Ishikawa (cell line): ENCODE measurements at regions not wholly inside any gene's neighbourhood (a gene's known extent, or its start where the extent isn't known, plus 50 kb on each side); places are given as distances from the start of the nearest gene placed in this dataset.
A peak's percentile ranks its signal among the peaks of the same experiment; 100 is the strongest.

Experiments used
- CEBPB ChIP-seq: IDR thresholded peaks from 2 replicates; pipeline ENCODE4 v1.6.1; 2012
- CREB1 ChIP-seq: IDR thresholded peaks from 2 replicates; pipeline ENCODE4 v1.6.1; 2012; ENCODE audit warnings: low read depth
- EGR1 ChIP-seq: IDR thresholded peaks from 2 replicates; pipeline ENCODE4 v1.6.1; 2012
- EP300 ChIP-seq: IDR thresholded peaks from 2 replicates; pipeline ENCODE4 v1.6.1; 2012; ENCODE audit warnings: borderline replicate concordance
- FOXM1 ChIP-seq: IDR thresholded peaks from 2 replicates; pipeline ENCODE4 v1.6.1; 2012; ENCODE audit warnings: low read depth, borderline replicate concordance
- RAD21 ChIP-seq: IDR thresholded peaks from 2 replicates; pipeline ENCODE4 v1.6.1; 2012; ENCODE audit warnings: low read depth
- TAF1 ChIP-seq: IDR thresholded peaks from 2 replicates; pipeline ENCODE4 v1.6.1; 2012; ENCODE audit warnings: low read depth, mild to moderate bottlenecking
- TCF12 ChIP-seq: IDR thresholded peaks from 2 replicates; pipeline ENCODE4 v1.6.1; 2012; ENCODE audit warnings: low read depth
- YY1 ChIP-seq: IDR thresholded peaks from 2 replicates; pipeline ENCODE4 v1.6.1; 2012; ENCODE audit warnings: low read depth
- ZBTB7A ChIP-seq: IDR thresholded peaks from 2 replicates; pipeline ENCODE4 v1.6.1; 2012; ENCODE audit warnings: low read depth
- TF ChIP-seq, protein P1 (sequence below): IDR thresholded peaks from 2 replicates; pipeline ENCODE4 v1.6.1; 2012
- TF ChIP-seq, protein P2 (sequence below): IDR thresholded peaks from 2 replicates; pipeline ENCODE4 v1.6.1; 2012; ENCODE audit warnings: low read depth, mild to moderate bottlenecking
- TF ChIP-seq, protein P3 (sequence below): IDR thresholded peaks from 2 replicates; pipeline ENCODE4 v1.6.1; 2012

DNA sequence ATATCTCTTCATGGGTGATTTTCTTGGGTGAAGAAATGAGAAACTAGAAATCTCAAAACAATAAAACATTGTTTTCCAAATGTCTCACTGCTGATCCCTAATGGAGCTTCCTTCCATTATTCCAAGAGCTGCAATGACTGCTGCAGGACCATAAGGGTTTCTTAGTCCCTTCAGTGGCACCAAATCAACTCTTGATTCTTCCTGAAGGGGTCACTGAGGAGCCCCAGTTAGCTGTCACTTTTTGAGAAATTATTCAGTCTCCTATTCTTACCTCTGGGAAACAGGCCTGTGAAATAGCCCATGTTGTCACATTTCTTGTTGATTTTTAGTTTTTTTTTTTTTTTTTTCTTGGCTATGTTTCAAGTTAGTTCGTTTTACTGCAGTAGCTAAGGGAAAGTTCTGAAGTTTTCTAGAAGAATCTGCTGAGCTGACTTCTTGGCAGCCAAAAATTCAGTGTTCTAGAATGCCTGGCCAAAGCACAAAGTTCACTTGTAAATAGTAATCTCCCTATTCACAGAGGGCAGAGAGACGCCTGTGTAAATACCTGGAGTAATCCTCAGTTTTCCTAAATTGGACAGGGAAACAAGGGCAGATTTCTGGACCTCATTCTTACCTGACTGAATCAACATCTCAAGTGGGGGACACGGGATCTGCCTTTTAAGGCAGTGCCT is 480.0 kb downstream of the RIT2 start:
- TF ChIP-seq TCF12 (no peak), YY1 (no peak), FOXM1 (no peak), EGR1 (no peak), TAF1 (no peak), RAD21 (peak; percentile 20; the same call in 1 of the 2 replicates), CEBPB (no peak), EP300 (no peak), ZBTB7A (no peak), CREB1 (no peak)
- TF ChIP-seq, protein P1, sequence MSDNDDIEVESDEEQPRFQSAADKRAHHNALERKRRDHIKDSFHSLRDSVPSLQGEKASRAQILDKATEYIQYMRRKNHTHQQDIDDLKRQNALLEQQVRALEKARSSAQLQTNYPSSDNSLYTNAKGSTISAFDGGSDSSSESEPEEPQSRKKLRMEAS = no peak
- TF ChIP-seq, protein P2, sequence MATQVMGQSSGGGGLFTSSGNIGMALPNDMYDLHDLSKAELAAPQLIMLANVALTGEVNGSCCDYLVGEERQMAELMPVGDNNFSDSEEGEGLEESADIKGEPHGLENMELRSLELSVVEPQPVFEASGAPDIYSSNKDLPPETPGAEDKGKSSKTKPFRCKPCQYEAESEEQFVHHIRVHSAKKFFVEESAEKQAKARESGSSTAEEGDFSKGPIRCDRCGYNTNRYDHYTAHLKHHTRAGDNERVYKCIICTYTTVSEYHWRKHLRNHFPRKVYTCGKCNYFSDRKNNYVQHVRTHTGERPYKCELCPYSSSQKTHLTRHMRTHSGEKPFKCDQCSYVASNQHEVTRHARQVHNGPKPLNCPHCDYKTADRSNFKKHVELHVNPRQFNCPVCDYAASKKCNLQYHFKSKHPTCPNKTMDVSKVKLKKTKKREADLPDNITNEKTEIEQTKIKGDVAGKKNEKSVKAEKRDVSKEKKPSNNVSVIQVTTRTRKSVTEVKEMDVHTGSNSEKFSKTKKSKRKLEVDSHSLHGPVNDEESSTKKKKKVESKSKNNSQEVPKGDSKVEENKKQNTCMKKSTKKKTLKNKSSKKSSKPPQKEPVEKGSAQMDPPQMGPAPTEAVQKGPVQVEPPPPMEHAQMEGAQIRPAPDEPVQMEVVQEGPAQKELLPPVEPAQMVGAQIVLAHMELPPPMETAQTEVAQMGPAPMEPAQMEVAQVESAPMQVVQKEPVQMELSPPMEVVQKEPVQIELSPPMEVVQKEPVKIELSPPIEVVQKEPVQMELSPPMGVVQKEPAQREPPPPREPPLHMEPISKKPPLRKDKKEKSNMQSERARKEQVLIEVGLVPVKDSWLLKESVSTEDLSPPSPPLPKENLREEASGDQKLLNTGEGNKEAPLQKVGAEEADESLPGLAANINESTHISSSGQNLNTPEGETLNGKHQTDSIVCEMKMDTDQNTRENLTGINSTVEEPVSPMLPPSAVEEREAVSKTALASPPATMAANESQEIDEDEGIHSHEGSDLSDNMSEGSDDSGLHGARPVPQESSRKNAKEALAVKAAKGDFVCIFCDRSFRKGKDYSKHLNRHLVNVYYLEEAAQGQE = no peak
- TF ChIP-seq, protein P3, sequence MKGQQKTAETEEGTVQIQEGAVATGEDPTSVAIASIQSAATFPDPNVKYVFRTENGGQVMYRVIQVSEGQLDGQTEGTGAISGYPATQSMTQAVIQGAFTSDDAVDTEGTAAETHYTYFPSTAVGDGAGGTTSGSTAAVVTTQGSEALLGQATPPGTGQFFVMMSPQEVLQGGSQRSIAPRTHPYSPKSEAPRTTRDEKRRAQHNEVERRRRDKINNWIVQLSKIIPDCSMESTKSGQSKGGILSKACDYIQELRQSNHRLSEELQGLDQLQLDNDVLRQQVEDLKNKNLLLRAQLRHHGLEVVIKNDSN = no peak
